NCI-H2227 (cell line): ENCODE measurements at regions not wholly inside any gene's neighbourhood (a gene's known extent, or its start where the extent isn't known, plus 50 kb on each side); places are given as distances from the start of the nearest gene placed in this dataset.
A peak's percentile ranks its signal among the peaks of the same experiment; 100 is the strongest.
"Not testable (repeated sequence)": the region's sequence is repeated elsewhere in the genome, so short reads cannot be mapped to it uniquely, and the experiment has no call there.

ENCODE experiments used
- DNase-seq: peaks from one replicate; lab custom pipeline; 2025; ENCODE audit not compliant: unreplicated experiment; lab: John Stamatoyannopoulos, UW

- DNase-seq = not testable (repeated sequence)
These were observed 705.1 kb downstream of the STPG2 start for GRCh38 chr4:97437998-97438705.

GRCh38 chr4:97453186-97453585 lies 690.1 kb downstream of the STPG2 start:
- DNase-seq = no peak

GRCh38 chr4:97457253-97457652 lies 686.0 kb downstream of the STPG2 start:
- DNase-seq = no peak

- no peak for DNase-seq
These were observed 675.0 kb downstream of the STPG2 start for GRCh38 chr4:97468272-97468671.

- DNase-seq = no peak
These were observed 667.7 kb downstream of the STPG2 start for GRCh38 chr4:97475621-97476020.

- DNase-seq = no peak
These were observed 665.3 kb downstream of the STPG2 start for GRCh38 chr4:97477974-97478373.

- no peak for DNase-seq
These were observed 663.9 kb downstream of the STPG2 start for GRCh38 chr4:97479388-97479787.

- no peak for DNase-seq
These were observed 651.4 kb downstream of the STPG2 start for GRCh38 chr4:97491856-97492255.

GRCh38 chr4:97493815-97494518 lies 649.3 kb downstream of the STPG2 start:
- DNase-seq = no peak

GRCh38 chr4:97496298-97496873 lies 646.9 kb downstream of the STPG2 start:
- peak; percentile 44 for DNase-seq

GRCh38 chr4:97498875-97499274 lies 644.4 kb downstream of the STPG2 start:
- no peak for DNase-seq

GRCh38 chr4:97500423-97500822 lies 642.9 kb downstream of the STPG2 start:
- DNase-seq = no peak

- DNase-seq = no peak
These were observed 638.6 kb downstream of the STPG2 start for GRCh38 chr4:97504713-97505112.

GRCh38 chr4:97507587-97508245 lies 635.6 kb downstream of the STPG2 start:
- DNase-seq = no peak
